Colonic mucosa (tissue), 4 donors: ENCODE measurements at regions not wholly inside any gene's neighbourhood (a gene's known extent, or its start where the extent isn't known, plus 50 kb on each side); places are given as distances from the start of the nearest gene placed in this dataset.
"Not testable (repeated sequence)": the region's sequence is repeated elsewhere in the genome, so short reads cannot be mapped to it uniquely, and the experiment has no call there.

Source experiments
- DNase-seq: peaks from one replicate; pipeline ENCODE4 v3.0.0-alpha.2; 2020
- H3K27ac ChIP-seq: fragments of 200-600 bp; one replicate; pipeline ENCODE4 v1.8.0; 2021
- H3K27me3 ChIP-seq: fragments of 200-600 bp; one replicate; pipeline ENCODE4 v1.8.0; 2021
- H3K36me3 ChIP-seq: fragments of 200-600 bp; one replicate; pipeline ENCODE4 v1.8.0; 2021
- H3K4me1 ChIP-seq: fragments of 200-600 bp; one replicate; pipeline ENCODE4 v1.8.0; 2021; ENCODE audit warnings: mild to moderate bottlenecking
- H3K4me3 ChIP-seq: fragments of 200-600 bp; one replicate; pipeline ENCODE4 v1.8.0; 2021
- H3K9ac ChIP-seq, 2 donors: one replicate each; pipeline ENCODE4 v1.7.0; 2013; ENCODE audit warnings: control low read depth in 2 of 2, low read depth in 2 of 2, low read length in 2 of 2
- H3K9me3 ChIP-seq: fragments of 200-600 bp; one replicate; pipeline ENCODE4 v1.8.0; 2021
- CTCF ChIP-seq: fragments of 200-600 bp; IDR thresholded peaks from one replicate; pipeline ENCODE4 v1.8.0; 2022; ENCODE audit warnings: antibody characterized with exemption, mild to moderate bottlenecking
- intact Hi-C: fragments of 100-400 bp; cut with DNase I; formaldehyde crosslinking; loops from one replicate; pipeline ENCODE4 v1.14.1; 2022
- donor health status: healthy.
- donor health status: DM: no; HTN: no; CAD: no.
- donor health status: DM: no; HTN: no; CAD: no.

GRCh38 chr5:166803058-166803457, 1488.4 kb upstream of the WWC1 start:
- Histone ChIP-seq H3K27ac (no peak overlapping the region), H3K27me3 (no peaks in the 10 kb centered on the region), H3K4me1 (no peaks in the 10 kb centered on the region), H3K36me3 (no peaks in the 10 kb centered on the region), H3K4me3 (no peak overlapping the region), H3K9me3 (no peaks in the 10 kb centered on the region), H3K9ac (no peak overlapping the region)
- no peak for DNase-seq
- intact Hi-C loops = no loop called here
- TF ChIP-seq CTCF = no peak

GRCh38 chr5:166804223-166804622, 1487.2 kb upstream of the WWC1 start:
- H3K9me3 ChIP-seq, H3K27me3 ChIP-seq, H3K36me3 ChIP-seq, DNase-seq, H3K4me3 ChIP-seq, H3K9ac ChIP-seq, intact Hi-C loops, H3K4me1 ChIP-seq, H3K27ac ChIP-seq: not testable (repeated sequence)

DNA sequence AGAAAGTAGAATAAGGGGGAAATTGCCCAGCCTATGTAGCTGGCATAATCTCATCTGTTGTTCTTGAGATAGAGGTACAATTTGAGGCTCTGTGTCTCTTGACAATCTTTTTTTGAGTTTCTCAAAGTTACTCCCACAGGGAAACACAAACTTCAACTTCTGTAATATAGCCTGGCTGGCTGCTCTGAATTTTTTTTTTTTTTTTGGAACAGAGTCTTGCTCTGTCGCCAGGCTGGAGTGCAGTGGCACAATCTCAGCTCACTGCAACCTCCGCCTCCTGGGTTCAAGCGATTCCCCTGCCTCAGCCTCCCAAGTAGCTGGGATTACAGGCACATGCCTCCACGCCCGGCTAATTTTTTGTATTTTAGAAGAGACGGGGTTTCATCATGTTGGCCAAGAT, 1486.8 kb upstream of the WWC1 start:
- H3K4me1 ChIP-seq, H3K9me3 ChIP-seq, DNase-seq, intact Hi-C loops, H3K9ac ChIP-seq, H3K27ac ChIP-seq, H3K4me3 ChIP-seq, H3K27me3 ChIP-seq, H3K36me3 ChIP-seq: not testable (repeated sequence)

GRCh38 chr5:166810093-166810658, 1481.3 kb upstream of the WWC1 start:
- H3K4me3 ChIP-seq, intact Hi-C loops, H3K9ac ChIP-seq, H3K4me1 ChIP-seq, H3K27me3 ChIP-seq, DNase-seq, H3K27ac ChIP-seq, H3K36me3 ChIP-seq, H3K9me3 ChIP-seq: not testable (repeated sequence)

DNA sequence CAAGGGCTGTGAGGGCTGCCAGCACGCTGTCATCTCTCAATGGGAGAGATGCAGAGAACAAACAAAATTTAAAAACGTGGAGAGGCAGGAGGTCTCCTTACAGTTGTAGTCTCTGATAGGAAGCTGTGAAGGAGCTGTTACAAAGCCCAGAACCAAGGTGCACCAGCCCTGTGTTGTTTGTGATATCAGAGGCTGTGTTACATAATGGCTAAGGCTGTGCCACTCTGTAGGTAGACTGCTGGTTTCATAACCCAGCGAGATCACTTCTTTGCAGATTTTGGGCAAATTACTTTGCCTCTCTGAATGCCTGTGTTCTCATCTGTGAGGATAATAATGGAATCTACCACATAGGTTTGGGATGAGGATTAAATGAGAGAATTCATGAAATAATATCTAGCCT, 1480.7 kb upstream of the WWC1 start:
- Histone ChIP-seq H3K9me3 (no peaks in the 10 kb centered on the region), H3K27ac (no peak overlapping the region), H3K4me3 (no peak overlapping the region), H3K36me3 (no peaks in the 10 kb centered on the region), H3K27me3 (no peaks in the 10 kb centered on the region), H3K9ac (no peak overlapping the region), H3K4me1 (no peaks in the 10 kb centered on the region)
- no peak for TF ChIP-seq CTCF
- no peak for DNase-seq
- intact Hi-C loops = no loop called here

- TF ChIP-seq CTCF = no peak
- Histone ChIP-seq H3K27me3 (no peaks in the 10 kb centered on the region), H3K36me3 (no peaks in the 10 kb centered on the region), H3K4me3 (no peak overlapping the region), H3K27ac (no peak overlapping the region), H3K9me3 (no peaks in the 10 kb centered on the region), H3K4me1 (no peaks in the 10 kb centered on the region), H3K9ac (no peak overlapping the region)
- intact Hi-C loops = no loop called here
- DNase-seq = no peak
Measured at GRCh38 chr5:166823360-166823759, 1468.1 kb upstream of the WWC1 start.

DNA sequence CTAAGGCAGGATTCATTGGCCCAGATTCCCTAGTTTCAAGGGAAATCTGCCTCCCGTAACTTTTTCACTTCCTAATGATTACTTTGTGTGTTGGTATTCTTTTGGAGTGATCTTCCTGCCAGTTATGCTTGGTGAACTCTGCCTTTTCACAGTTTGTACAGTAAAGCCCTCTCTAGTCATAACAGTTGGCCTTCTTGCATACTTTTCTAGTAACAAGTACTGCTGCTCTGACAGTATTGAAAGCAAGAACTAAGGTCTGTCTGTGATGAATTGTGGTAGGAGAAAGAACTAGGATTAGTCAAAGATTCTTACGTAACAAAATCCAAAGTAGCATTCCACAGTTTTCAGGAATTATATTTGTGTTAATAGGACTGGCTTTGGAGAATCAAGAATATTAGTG, 1457.2 kb upstream of the WWC1 start:
- no peaks in the 10 kb centered on the region for H3K4me1 ChIP-seq
- no peak overlapping the region for H3K4me3 ChIP-seq
- no peaks in the 10 kb centered on the region for H3K9me3 ChIP-seq
- H3K36me3 ChIP-seq = no peaks in the 10 kb centered on the region
- no peak overlapping the region for H3K27ac ChIP-seq
- no peak overlapping the region for H3K9ac ChIP-seq
- no peak for DNase-seq
- TF ChIP-seq CTCF = no peak
- H3K27me3 ChIP-seq = no peaks in the 10 kb centered on the region
- intact Hi-C loops = no loop called here
